GM23338 (cell line): ENCODE measurements at regions not wholly inside any gene's neighbourhood (a gene's known extent, or its start where the extent isn't known, plus 50 kb on each side); places are given as distances from the start of the nearest gene placed in this dataset.

Experiments used
- ATAC-seq: fragments of 200-7000 bp; cut with Tn5 transposase; 3 replicates; pipeline ENCODE4 v1.9.1; 2020
- DNase-seq: peaks from one replicate; pipeline ENCODE4 v3.0.0-alpha.2; 2015; ENCODE audit warnings: low spot score
- H2AFZ ChIP-seq: fragments of 200-600 bp; sonication (generic); 2 replicates; pipeline ENCODE4 v1.8.0; 2016; ENCODE audit warnings: antibody characterized with exemption, mild to moderate bottlenecking, moderate library complexity
- H3F3A ChIP-seq: fragments of 200-600 bp; sonication (generic); replicated peaks from 2 replicates; pipeline ENCODE4 v1.8.0; 2017; ENCODE audit warnings: antibody characterized with exemption, mixed run types, low read depth
- H3K27ac ChIP-seq: fragments of 200-600 bp; sonication (generic); 2 replicates; pipeline ENCODE4 v1.6.1; 2016; ENCODE audit warnings: low read depth
- H3K27me3 ChIP-seq: fragments of 200-600 bp; sonication (generic); 2 replicates; pipeline ENCODE4 v1.8.0; 2016; ENCODE audit warnings: mild to moderate bottlenecking, mixed run types, moderate library complexity; ENCODE audit not compliant: insufficient read depth
- H3K36me3 ChIP-seq: fragments of 200-600 bp; sonication (generic); 2 replicates; pipeline ENCODE4 v1.8.0; 2016; ENCODE audit warnings: mild to moderate bottlenecking; ENCODE audit not compliant: insufficient read depth
- H3K4me1 ChIP-seq: fragments of 200-600 bp; sonication (generic); 2 replicates; pipeline ENCODE4 v1.8.0; 2016; ENCODE audit warnings: mild to moderate bottlenecking, moderate library complexity; ENCODE audit not compliant: insufficient read depth
- H3K4me2 ChIP-seq: fragments of 200-600 bp; sonication (generic); 2 replicates; pipeline ENCODE4 v1.7.1; 2017; ENCODE audit warnings: mixed run types
- H3K4me3 ChIP-seq: fragments of 200-600 bp; sonication (generic); 2 replicates; pipeline ENCODE4 v1.6.1; 2016; ENCODE audit warnings: mixed run types
- H3K79me2 ChIP-seq: fragments of 200-600 bp; sonication (generic); replicated peaks from 2 replicates; pipeline ENCODE4 v1.8.0; 2017; ENCODE audit warnings: mild to moderate bottlenecking; ENCODE audit not compliant: insufficient read depth
- H3K9me2 ChIP-seq: fragments of 200-600 bp; sonication (generic); 2 replicates; pipeline ENCODE4 v1.8.0; 2017; ENCODE audit not compliant: insufficient read depth
- H4K20me1 ChIP-seq: fragments of 200-600 bp; sonication (generic); replicated peaks from 2 replicates; pipeline ENCODE4 v1.8.0; 2017; ENCODE audit warnings: mild to moderate bottlenecking; ENCODE audit not compliant: insufficient read depth
- H3K27ac Mint-ChIP-seq: 2 replicates; pipeline ENCODE4 v1.8.0; 2020; ENCODE audit warnings: inconsistent platforms, mild to moderate bottlenecking, moderate library complexity, mixed read lengths
- H3K27me3 Mint-ChIP-seq: 3 replicates; pipeline ENCODE4 v1.8.0; 2022; ENCODE audit warnings: low read depth, mild to moderate bottlenecking, moderate library complexity, mixed read lengths, inconsistent platforms; ENCODE audit not compliant: insufficient read depth, poor library complexity
- H3K36me3 Mint-ChIP-seq: 3 replicates; pipeline ENCODE4 v1.8.0; 2021; ENCODE audit warnings: low read depth, mild to moderate bottlenecking, inconsistent platforms, moderate library complexity, mixed read lengths
- H3K4me1 Mint-ChIP-seq: 3 replicates; pipeline ENCODE4 v1.8.0; 2020; ENCODE audit warnings: mild to moderate bottlenecking, inconsistent platforms, mixed read lengths
- H3K4me3 Mint-ChIP-seq: 3 replicates; pipeline ENCODE4 v1.8.0; 2021; ENCODE audit warnings: moderate library complexity, mild to moderate bottlenecking, inconsistent platforms, mixed read lengths
- H3K9me3 Mint-ChIP-seq: 3 replicates; pipeline ENCODE4 v1.8.0; 2020; ENCODE audit warnings: moderate library complexity, mild to moderate bottlenecking, inconsistent platforms, mixed read lengths
- CREB1 ChIP-seq: fragments of 250-450 bp; sonication (Bioruptor Pico); IDR thresholded peaks from 2 replicates; pipeline ENCODE4 v1.5.0; 2020; ENCODE audit warnings: low read depth, mild to moderate bottlenecking, moderate library complexity
- JUNB ChIP-seq: IDR thresholded peaks from one replicate; pipeline ENCODE4 v1.6.1; 2016; ENCODE audit warnings: antibody characterized with exemption; ENCODE audit not compliant: unreplicated experiment
- NANOG ChIP-seq: IDR thresholded peaks from 2 replicates; pipeline ENCODE4 v1.6.1; 2016; ENCODE audit warnings: antibody characterized with exemption, borderline replicate concordance
- REST ChIP-seq: IDR thresholded peaks from one replicate; pipeline ENCODE4 v1.6.1; 2018; ENCODE audit warnings: antibody characterized with exemption; ENCODE audit not compliant: unreplicated experiment
- STAT1 ChIP-seq: IDR thresholded peaks from one replicate; pipeline ENCODE4 v1.6.1; 2016; ENCODE audit warnings: antibody characterized with exemption; ENCODE audit not compliant: unreplicated experiment
- ZNF114 ChIP-seq: fragments of 250-450 bp; sonication (Bioruptor Pico); IDR thresholded peaks from 2 replicates; pipeline ENCODE4 v1.5.0; 2020; ENCODE audit warnings: mild to moderate bottlenecking, moderate library complexity

- H3K4me1 Mint-ChIP-seq: no peaks in the 10 kb centered on the region
- ATAC-seq: no peak
Measured at GRCh38 chr6:148128014-148128730, 214.5 kb upstream of the SASH1 start.

GRCh38 chr6:148134592-148134991, 208.0 kb upstream of the SASH1 start:
- Histone ChIP-seq H3K79me2 (no peaks in the 10 kb centered on the region), H3K4me2 (no peak overlapping the region), H3K27me3 (no peaks in the 10 kb centered on the region), H3K4me1 (no peaks in the 10 kb centered on the region), H3K36me3 (no peaks in the 10 kb centered on the region; the same call in 1 of the 2 replicates), H2AFZ (no peak overlapping the region), H3K27ac (no peak overlapping the region), H3K9me2 (no peaks in the 10 kb centered on the region), H3F3A (no peaks in the 10 kb centered on the region), H3K4me3 (no peak overlapping the region), H4K20me1 (no peaks in the 10 kb centered on the region)
- Mint-ChIP-seq H3K4me3 (no peak overlapping the region), H3K9me3 (peaks cover 5% of the 10 kb centered on the region; the same call in 2 of the 3 replicates), H3K36me3 (no peaks in the 10 kb centered on the region), H3K27me3 (peaks cover 1% of the 10 kb centered on the region), H3K4me1 (no peaks in the 10 kb centered on the region), H3K27ac (no peak overlapping the region)
- ATAC-seq (no peak), DNase-seq (no peak)
- TF ChIP-seq REST (no peak), NANOG (no peak), CREB1 (CRISPR knock-in tag) (no peak), ZNF114 (CRISPR knock-in tag) (no peak)

More at GRCh38 chr6:148128014-148128730, 214.5 kb upstream of the SASH1 start:
- Histone ChIP-seq H3K36me3 (no peaks in the 10 kb centered on the region), H3K4me2 (no peak overlapping the region), H4K20me1 (no peaks in the 10 kb centered on the region), H3K27me3 (no peaks in the 10 kb centered on the region), H2AFZ (no peak overlapping the region), H3K79me2 (no peaks in the 10 kb centered on the region), H3K4me1 (no peaks in the 10 kb centered on the region), H3K4me3 (no peak overlapping the region), H3K27ac (no peak overlapping the region), H3K9me2 (no peaks in the 10 kb centered on the region), H3F3A (no peaks in the 10 kb centered on the region)
- TF ChIP-seq REST (no peak), JUNB (no peak), STAT1 (no peak), ZNF114 (CRISPR knock-in tag) (no peak)
- no peaks in the 10 kb centered on the region for H3K9me3 Mint-ChIP-seq
- no peaks in the 10 kb centered on the region for H3K36me3 Mint-ChIP-seq
- no peaks in the 10 kb centered on the region for H3K27me3 Mint-ChIP-seq
- no peak overlapping the region for H3K27ac Mint-ChIP-seq
- DNase-seq: no peak
- H3K4me3 Mint-ChIP-seq: no peak overlapping the region
